ENCODE measurements at regions not wholly inside any gene's neighbourhood (a gene's known extent, or its start where the extent isn't known, plus 50 kb on each side); places are given as distances from the start of the nearest gene placed in this dataset.
A peak's percentile ranks its signal among the peaks of the same experiment; 100 is the strongest.

DNA sequence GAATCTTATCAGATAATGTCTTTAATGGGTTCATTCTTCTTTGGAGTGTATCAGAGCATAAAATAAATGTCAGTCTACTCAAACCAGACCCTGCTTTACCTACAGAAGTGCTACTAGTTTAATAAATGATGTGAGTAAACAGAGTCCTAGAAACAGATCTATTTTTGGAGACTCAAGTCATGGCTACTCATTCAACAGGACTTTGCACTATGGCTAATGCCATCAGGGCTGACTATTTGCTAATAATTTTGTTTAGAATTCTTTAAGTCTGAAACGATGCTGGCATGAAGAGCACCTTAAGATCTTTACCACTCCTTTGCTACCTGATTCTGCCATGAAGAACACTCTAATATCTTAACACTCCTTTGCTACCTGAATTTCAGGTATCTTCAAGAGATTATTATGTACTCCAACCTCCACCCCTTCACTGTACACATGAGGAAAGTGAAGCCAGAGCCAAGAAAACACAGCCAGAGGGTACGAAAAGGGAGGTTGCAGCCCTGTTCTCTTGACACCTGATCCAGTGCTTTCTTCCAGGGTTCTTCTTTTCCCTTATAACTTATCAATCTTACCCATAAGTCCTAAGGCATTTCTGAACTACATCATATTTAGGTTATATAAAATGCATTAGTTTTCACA, 62.4 kb downstream of the ZNF608 start:
- Histone ChIP-seq H3K4me1 (ENCODE audit: low read depth) (no peaks in the 10 kb centered on the region), H3K36me3 (ENCODE audit: low read depth) (no peaks in the 10 kb centered on the region), H3K9me3 (no peaks in the 10 kb centered on the region), H3K4me3 (no peak overlapping the region)
- intact Hi-C loops (cut with DNase I, micrococcal nuclease) = no loop called here
- TF ChIP-seq, protein P1, sequence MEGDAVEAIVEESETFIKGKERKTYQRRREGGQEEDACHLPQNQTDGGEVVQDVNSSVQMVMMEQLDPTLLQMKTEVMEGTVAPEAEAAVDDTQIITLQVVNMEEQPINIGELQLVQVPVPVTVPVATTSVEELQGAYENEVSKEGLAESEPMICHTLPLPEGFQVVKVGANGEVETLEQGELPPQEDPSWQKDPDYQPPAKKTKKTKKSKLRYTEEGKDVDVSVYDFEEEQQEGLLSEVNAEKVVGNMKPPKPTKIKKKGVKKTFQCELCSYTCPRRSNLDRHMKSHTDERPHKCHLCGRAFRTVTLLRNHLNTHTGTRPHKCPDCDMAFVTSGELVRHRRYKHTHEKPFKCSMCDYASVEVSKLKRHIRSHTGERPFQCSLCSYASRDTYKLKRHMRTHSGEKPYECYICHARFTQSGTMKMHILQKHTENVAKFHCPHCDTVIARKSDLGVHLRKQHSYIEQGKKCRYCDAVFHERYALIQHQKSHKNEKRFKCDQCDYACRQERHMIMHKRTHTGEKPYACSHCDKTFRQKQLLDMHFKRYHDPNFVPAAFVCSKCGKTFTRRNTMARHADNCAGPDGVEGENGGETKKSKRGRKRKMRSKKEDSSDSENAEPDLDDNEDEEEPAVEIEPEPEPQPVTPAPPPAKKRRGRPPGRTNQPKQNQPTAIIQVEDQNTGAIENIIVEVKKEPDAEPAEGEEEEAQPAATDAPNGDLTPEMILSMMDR (IDR thresholded peaks at IDR 0.05) = no peak
- no peak for ATAC-seq
- no peak for DNase-seq

DNA sequence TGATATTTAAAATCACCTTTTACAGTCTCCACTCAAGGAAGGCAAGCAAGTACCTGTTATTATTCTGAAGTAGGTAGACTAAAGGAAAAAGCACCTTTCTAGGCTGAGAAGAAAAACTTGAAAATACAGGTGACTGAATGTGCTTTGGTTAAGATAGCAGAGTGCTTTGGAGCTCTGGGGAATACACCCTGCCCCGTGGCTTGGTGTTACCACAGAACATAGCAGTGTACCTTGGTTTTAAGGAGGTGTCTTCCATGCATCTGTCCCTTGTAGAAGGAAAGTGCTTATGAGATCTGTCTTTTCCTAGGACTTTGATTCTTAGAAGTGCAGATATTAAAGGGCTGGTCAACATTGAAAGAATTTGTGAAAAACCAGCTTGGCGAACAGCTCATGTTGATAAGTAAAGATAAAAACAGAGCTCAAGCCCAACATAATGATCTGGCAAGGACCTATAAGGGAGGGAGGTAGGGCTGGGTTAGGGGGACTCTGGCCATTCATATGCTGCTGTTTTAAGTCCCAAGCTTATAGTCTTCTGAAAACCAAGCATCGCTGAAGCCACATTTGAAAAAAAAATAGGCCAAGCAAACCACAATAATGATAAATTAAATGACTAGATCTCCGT, 66.8 kb downstream of the ZNF608 start:
- TF ChIP-seq, protein P1 (IDR thresholded peaks at IDR 0.05) = no peak
- Histone ChIP-seq H3K9me3 (no peaks in the 10 kb centered on the region), H3K4me3 (no peak overlapping the region), H3K4me1 (ENCODE audit: low read depth) (peaks cover 9% of the 10 kb centered on the region), H3K36me3 (ENCODE audit: low read depth) (no peaks in the 10 kb centered on the region)
- intact Hi-C loops (cut with DNase I, micrococcal nuclease) = no loop called here
- ATAC-seq = no peak
- DNase-seq = no peak

DNA sequence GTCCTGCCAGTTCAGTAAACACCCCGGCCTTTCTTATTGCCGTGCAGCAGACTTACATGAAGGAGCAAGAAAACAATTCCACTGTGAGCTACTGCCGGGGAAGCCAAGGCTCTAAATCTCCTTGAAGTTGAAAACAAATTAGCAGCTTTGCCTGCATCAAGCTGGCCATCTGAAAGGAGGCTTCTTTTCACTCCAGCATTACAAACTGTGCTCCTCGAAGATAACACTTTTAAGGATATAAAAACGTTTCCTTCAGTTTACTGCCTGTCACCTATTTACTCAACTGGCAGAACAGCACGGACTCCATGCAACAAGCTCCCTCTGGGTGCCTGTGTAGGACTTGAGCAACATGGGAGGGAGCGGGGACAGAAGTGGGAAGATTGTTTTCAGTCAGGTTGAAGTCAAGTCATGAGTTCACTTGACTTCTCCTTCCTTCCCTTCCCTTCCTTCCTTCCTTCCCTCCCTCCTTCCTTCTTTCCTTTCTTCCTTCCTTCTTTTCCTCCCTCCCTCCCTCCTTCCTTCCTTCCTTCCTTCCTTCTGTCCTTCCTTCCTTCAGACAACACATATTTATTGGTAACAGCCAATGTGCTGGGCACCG, 67.4 kb downstream of the ZNF608 start:
- peak; percentile 66 for ATAC-seq
- TF ChIP-seq, protein P1 (IDR thresholded peaks at IDR 0.05) = no peak
- no peak for DNase-seq
- intact Hi-C loops (cut with DNase I, micrococcal nuclease) = no loop called here
- Histone ChIP-seq H3K9me3 (no peaks in the 10 kb centered on the region), H3K4me1 (ENCODE audit: low read depth) (peaks cover 9% of the 10 kb centered on the region), H3K4me3 (no peak overlapping the region), H3K36me3 (ENCODE audit: low read depth) (no peaks in the 10 kb centered on the region)

DNA sequence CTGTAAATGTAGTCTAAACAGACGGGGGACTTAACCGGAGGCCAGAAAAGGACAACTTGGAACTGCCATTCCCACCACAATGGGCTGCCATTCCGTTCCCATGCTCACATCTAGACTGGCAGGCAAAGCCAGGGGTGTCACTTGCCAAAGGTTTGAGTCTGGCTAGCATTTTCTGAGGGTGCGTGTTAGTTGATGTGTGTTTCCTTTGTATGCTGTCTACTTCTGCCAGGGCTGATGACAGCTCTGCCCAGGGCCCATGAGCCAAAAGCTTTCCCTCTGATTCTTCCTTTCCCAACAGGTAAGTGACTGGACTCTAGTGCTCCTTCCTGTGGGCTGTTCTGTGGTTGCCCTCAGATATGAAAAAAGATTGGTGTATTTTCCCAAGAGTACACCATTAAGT, 68.0 kb downstream of the ZNF608 start:
- no peak overlapping the region for H3K4me3 ChIP-seq
- no peak for DNase-seq
- no peaks in the 10 kb centered on the region for H3K9me3 ChIP-seq
- peaks cover 9% of the 10 kb centered on the region for H3K4me1 ChIP-seq (ENCODE audit: low read depth)
- ATAC-seq = peak; percentile 43
- TF ChIP-seq, protein P1 (IDR thresholded peaks at IDR 0.05) = no peak
- no peaks in the 10 kb centered on the region for H3K36me3 ChIP-seq (ENCODE audit: low read depth)
- intact Hi-C loops (cut with DNase I, micrococcal nuclease) = no loop called here

DNA sequence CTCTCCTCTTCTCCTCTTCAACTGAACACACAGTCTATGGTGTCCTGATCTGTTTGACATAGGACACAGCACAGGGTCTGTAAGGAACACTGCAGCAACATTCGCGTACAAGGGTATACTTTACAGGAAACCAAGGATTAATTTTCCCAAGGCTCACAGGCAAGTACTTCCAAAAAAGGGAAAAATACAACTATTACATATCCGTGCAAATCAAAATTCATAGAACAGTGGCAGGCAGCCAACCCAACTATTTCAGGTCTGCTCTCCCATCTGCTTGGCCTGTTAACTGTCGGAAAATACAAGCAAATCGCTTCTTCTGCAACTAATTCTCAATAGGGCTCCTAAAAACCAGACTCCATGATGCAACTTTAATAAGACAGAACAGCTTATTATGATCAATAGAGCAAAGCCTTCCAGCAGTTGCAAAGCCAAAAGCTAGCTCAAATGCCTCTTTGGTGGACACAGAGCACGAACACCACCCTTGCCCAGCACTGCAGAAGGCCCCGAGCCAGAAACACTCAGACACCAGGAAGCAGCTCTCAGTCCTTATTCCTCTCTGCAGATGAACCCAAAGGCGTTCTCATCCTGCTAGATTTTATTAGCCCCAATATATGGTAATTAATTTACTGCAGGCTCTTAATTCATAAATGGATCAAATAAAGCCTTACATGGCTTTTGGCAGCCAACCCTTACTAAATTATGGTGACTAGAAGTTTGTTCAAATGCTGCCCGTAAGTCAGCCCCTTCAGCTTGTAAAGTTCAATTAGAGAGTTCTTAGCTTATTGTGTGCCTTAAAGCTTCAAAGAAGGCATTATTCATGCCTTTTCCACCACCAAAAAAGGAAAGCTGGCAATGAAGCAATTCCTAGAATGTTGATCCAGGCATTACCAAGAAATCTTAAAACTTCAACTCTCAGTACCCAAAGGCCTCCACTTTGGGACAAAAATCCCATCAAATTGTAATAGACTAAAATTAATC, 68.8 kb downstream of the ZNF608 start:
- DNase-seq (peak in 1 of 3 donors; percentile 33), ATAC-seq (peak; percentile 58)
- Histone ChIP-seq H3K9me3 (no peaks in the 10 kb centered on the region), H3K36me3 (ENCODE audit: low read depth) (no peaks in the 10 kb centered on the region), H3K4me3 (no peak overlapping the region), H3K4me1 (ENCODE audit: low read depth) (peaks cover 9% of the 10 kb centered on the region)
- TF ChIP-seq, protein P1 (IDR thresholded peaks at IDR 0.05) = no peak
- intact Hi-C loops (cut with DNase I, micrococcal nuclease) = no loop called here

All from mucosa of descending colon (tissue), 3 donors.